LNCaP clone FGC (cell line): ENCODE measurements at regions not wholly inside any gene's neighbourhood (a gene's known extent, or its start where the extent isn't known, plus 50 kb on each side); places are given as distances from the start of the nearest gene placed in this dataset.

Experiments
- DNase-seq: peaks from one replicate; pipeline ENCODE4 v3.0.0-alpha.2; 2011; ENCODE audit warnings: low read depth
- H3K4me3 ChIP-seq: 2 replicates; pipeline ENCODE4 v1.5.1; 2011; ENCODE audit warnings: mild to moderate bottlenecking, low read depth, low read length, control low read depth
- TF ChIP-seq, protein P1 (sequence below): IDR thresholded peaks from 2 replicates; pipeline ENCODE4 v1.5.1; 2012; ENCODE audit warnings: mild to moderate bottlenecking; ENCODE audit not compliant: control insufficient read depth, insufficient read depth; ENCODE audit errors: extremely low read depth

DNA sequence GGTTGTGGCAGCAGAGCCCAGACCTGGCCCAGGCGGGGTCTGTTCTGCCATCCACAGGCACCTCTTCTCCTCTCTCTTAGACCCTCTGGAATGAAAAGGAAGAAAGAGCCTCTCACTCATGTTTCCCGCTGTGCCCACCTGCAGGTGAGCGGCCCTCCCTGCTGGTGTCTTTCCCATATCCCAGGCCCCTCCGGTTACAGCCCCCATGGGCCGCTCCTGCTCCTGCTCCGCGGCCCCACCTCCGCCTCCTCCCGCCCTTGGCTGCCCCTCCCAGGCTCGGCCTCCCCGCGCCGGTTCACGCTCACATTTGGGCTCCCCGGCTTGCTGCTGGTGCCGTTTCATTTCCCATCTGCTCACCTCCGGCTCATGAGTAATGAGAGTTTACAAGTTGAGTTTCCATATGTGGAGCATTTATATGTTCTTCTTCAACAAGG, 98.7 kb upstream of the SDK2 start:
- no peak overlapping the region for H3K4me3 ChIP-seq
- TF ChIP-seq, protein P1, sequence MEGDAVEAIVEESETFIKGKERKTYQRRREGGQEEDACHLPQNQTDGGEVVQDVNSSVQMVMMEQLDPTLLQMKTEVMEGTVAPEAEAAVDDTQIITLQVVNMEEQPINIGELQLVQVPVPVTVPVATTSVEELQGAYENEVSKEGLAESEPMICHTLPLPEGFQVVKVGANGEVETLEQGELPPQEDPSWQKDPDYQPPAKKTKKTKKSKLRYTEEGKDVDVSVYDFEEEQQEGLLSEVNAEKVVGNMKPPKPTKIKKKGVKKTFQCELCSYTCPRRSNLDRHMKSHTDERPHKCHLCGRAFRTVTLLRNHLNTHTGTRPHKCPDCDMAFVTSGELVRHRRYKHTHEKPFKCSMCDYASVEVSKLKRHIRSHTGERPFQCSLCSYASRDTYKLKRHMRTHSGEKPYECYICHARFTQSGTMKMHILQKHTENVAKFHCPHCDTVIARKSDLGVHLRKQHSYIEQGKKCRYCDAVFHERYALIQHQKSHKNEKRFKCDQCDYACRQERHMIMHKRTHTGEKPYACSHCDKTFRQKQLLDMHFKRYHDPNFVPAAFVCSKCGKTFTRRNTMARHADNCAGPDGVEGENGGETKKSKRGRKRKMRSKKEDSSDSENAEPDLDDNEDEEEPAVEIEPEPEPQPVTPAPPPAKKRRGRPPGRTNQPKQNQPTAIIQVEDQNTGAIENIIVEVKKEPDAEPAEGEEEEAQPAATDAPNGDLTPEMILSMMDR = no peak
- no peak for DNase-seq

DNA sequence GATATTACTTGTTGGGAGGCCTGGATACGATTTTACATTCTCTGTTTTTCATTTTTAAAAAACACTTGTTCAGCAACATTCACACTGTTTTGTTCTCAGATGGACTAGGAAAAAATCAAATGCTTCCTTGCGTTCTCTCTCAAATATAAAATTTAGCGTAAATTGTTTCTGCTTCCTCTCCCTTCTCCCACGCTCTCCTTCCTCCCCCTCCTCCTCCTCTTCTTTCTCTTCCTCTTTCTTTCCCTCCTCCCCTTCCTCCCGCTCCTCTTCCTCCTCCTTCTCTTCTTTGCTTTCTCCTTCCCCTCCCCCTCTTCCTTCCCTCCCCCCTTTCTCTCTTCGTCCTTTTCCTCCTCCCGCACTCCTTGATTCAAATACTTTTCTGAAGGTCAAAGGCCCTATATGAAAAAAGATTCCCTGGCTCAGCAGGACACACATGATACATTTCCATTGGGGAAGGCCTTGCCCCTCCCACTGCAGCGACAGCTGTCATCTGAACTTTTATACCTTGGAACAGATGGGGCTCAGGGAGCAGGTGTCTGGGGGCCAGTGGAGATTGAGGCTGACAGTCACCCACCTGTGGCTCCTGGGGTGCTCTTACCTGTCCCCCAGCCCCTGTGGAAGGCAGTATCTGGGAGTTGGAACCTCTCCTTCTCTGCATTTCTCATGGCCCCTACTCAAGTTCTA, 99.4 kb upstream of the SDK2 start:
- no peak overlapping the region for H3K4me3 ChIP-seq
- TF ChIP-seq, protein P1 = no peak
- no peak for DNase-seq

DNA sequence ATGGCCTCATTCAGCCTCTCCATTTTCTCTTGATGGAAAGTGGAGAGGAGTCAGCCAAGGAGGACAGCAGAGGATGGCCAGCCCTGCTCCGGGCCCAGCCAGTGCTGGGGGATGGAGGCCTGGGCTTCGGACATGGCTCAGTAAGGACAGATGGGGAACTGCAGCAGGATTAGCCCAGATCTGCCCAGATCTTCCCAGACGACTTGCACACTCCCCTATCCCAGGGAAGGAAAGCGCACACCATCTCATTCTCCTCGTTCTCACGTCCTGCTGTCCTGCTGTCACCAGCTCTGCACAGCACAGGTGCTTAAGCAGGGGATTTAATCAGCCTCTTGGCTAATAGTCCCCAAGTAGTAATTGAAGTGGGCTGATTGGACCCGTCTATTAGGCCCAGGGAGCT, 100.2 kb upstream of the SDK2 start:
- H3K4me3 ChIP-seq = no peak overlapping the region
- TF ChIP-seq, protein P1 = no peak
- DNase-seq = no peak

DNA sequence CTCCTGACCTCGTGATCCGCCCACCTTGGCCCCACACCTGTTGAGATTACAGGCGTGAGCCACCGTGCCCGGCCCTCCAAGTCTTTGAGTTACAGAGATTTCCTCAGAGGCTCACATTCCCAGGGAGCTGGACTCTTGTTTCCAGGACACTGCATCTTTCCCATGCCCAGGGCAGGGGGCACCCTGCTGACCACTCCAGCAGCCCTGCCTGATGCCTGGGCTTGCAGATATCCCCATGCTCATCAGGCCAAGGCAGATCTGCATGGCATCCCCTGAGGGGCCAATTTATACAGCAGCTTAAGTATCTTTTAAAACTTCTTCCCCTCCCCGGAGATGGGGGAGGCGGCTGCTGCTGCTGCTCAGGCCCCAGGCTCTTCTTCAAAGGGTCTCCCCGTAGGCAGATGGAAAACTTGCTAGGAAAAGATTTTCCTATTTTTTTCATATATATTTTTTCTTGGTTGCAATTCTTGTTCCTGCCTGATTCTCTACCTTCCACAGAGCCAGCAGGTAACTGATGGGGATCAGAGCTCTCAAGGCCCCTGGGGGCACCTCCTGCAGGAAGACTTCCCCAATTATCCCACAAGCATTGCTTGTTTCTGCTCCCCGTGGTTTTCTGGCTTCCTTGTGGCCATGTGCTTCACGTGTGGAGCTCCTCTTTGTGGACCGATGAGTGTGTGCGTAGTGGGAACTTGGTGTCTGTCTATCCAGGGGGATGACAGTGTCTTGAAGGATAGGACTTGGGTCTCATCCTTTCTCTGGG, 102.2 kb upstream of the SDK2 start:
- TF ChIP-seq, protein P1 = no peak
- H3K4me3 ChIP-seq = no peak overlapping the region

DNA sequence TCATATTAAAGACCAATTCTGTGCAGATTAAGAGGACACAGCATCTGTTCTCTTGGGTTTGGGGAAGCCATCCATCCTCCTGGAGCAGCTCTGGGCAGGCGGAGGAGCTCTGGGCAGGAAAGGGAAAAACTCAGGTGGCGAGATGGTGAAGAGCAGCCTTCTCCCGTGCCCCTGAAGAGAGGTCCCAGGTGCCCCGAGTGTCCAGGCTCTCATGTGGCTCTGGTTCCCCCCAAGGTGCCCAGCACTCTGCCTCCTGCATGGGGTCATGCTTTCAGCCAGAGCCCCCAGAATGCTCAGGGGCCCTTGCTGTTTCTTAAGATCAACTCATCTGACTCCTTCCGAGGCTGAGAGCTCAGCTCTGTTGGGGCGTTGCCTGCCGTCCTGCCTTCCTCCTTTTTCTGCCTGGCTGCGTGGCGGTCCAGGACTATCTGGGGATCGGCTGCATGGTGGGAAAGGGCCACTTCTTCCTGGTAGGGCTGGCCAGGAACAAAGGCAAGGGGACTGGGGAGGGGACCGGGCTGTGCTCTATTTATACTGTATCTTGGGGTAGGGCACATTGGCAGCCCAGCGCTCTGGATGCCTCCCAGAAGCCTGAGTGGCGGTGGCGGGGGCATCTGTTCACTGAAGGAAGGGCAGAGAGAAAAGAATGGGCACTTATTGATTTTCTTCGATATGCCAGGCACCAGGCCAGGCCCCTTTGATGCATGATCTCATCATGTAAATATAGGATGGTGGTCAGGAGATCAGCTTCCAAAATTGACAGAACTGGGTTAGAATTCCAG, 103.2 kb upstream of the SDK2 start:
- TF ChIP-seq, protein P1 = no peak
- no peak for DNase-seq
- no peak overlapping the region for H3K4me3 ChIP-seq

More for the DNA sequence above, 102.2 kb upstream of the SDK2 start:
- no peak for DNase-seq

DNA sequence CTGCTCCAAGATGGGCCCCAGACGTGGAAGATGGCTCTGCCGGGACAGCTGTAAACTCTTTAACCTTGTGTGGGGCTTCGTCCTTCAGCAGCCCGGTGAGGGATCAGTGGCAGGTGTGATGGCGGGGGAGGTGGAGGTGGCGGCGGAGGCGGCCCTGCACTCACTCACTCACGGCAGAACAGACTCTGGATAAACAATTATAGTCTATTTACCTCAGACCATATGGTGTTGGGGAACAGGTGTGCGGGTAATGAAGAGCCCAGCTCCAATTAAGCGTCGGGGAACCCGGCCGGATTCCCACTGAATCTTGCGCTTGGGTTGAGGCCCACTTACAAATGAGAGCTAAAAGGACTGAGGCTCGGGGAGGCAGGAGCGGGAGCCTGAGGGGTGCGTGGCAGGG, 104.3 kb upstream of the SDK2 start:
- TF ChIP-seq, protein P1 = no peak
- DNase-seq = no peak
- H3K4me3 ChIP-seq = no peak overlapping the region
